Keratinocyte (primary cell): ENCODE measurements at regions not wholly inside any gene's neighbourhood (a gene's known extent, or its start where the extent isn't known, plus 50 kb on each side); places are given as distances from the start of the nearest gene placed in this dataset.

Experiments
- DNase-seq: peaks from one replicate; pipeline ENCODE4 v3.0.0-alpha.2; 2011; ENCODE audit warnings: low read depth, missing footprints, low spot score
- FAIRE-seq: peaks from 2 replicates; lab custom pipeline; 2011; peaks lifted over from hg19 to GRCh38; lab: Jason Lieb, UNC
- H2AFZ ChIP-seq: 2 replicates; pipeline ENCODE4 v1.6.0; 2012; ENCODE audit warnings: low read length, control low read depth, inconsistent platforms; ENCODE audit not compliant: control insufficient read depth
- H3K27ac ChIP-seq: 2 replicates; pipeline ENCODE4 v1.5.1; 2011; ENCODE audit warnings: low read length; ENCODE audit not compliant: control insufficient read depth, insufficient read depth
- H3K27me3 ChIP-seq: 3 replicates; pipeline ENCODE4 v1.6.0; 2011; ENCODE audit warnings: low read length; ENCODE audit not compliant: control insufficient read depth, insufficient read depth; ENCODE audit errors: extremely low read depth
- H3K36me3 ChIP-seq, 2 experiments: 2 replicates in 1 of 2; 3 replicates in 1 of 2; pipeline ENCODE4 v1.5.1; 2011; ENCODE audit warnings: low read length in 2 of 2, mild to moderate bottlenecking in 1 of 2; ENCODE audit not compliant: control insufficient read depth in 2 of 2, insufficient read depth in 2 of 2; ENCODE audit errors: extremely low read depth in 1 of 2
- H3K4me1 ChIP-seq: 3 replicates; pipeline ENCODE4 v1.5.1; 2011; ENCODE audit warnings: low read length; ENCODE audit not compliant: control insufficient read depth, insufficient read depth; ENCODE audit errors: extremely low read depth
- H3K4me2 ChIP-seq: 3 replicates; pipeline ENCODE4 v1.6.0; 2011; ENCODE audit warnings: low read depth, low read length; ENCODE audit not compliant: control insufficient read depth, insufficient read depth; ENCODE audit errors: extremely low read depth
- H3K4me3 ChIP-seq, 3 experiments: fragments of 200-600 bp in 1 of 3; sonication (generic) in 1 of 3; 2 replicates in 2 of 3; 3 replicates in 1 of 3; pipeline ENCODE4 v1.5.1; 2011 to 2016; ENCODE audit warnings: low read length in 3 of 3, mild to moderate bottlenecking in 3 of 3, control low read depth in 2 of 3, inconsistent platforms in 1 of 3, low read depth in 1 of 3, mixed read lengths in 1 of 3, mixed run types in 1 of 3, moderate library complexity in 1 of 3; ENCODE audit not compliant: control insufficient read depth in 2 of 3, insufficient read depth in 2 of 3; ENCODE audit errors: extremely low read depth in 1 of 3
- H3K79me2 ChIP-seq: 2 replicates; pipeline ENCODE4 v1.6.0; 2012; ENCODE audit warnings: low read length; ENCODE audit not compliant: control insufficient read depth, insufficient read depth
- H3K9ac ChIP-seq: 3 replicates; pipeline ENCODE4 v1.6.0; 2011; ENCODE audit warnings: low read length; ENCODE audit not compliant: control insufficient read depth, insufficient read depth; ENCODE audit errors: extremely low read depth
- H3K9me1 ChIP-seq: 3 replicates; pipeline ENCODE4 v1.6.0; 2011; ENCODE audit warnings: low read length; ENCODE audit not compliant: control insufficient read depth, insufficient read depth; ENCODE audit errors: extremely low read depth
- H3K9me3 ChIP-seq: 2 replicates; pipeline ENCODE4 v1.5.1; 2012; ENCODE audit warnings: low read depth, low read length; ENCODE audit not compliant: control insufficient read depth
- H4K20me1 ChIP-seq: 3 replicates; pipeline ENCODE4 v1.6.0; 2011; ENCODE audit warnings: low read length; ENCODE audit not compliant: control insufficient read depth, insufficient read depth; ENCODE audit errors: extremely low read depth
- CTCF ChIP-seq, 3 experiments: IDR thresholded peaks in 1 of 3; conservative IDR thresholded peaks in 1 of 3; optimal IDR thresholded peaks in 1 of 3; 2 replicates in 2 of 3; 3 replicates in 1 of 3; pipeline versions ENCODE3 to v1.5.1; 2011; ENCODE audit warnings: low read length in 3 of 3, mild to moderate bottlenecking in 3 of 3, moderate library complexity in 2 of 3, control low read depth in 1 of 3, inconsistent platforms in 1 of 3; ENCODE audit not compliant: insufficient read depth in 2 of 3; ENCODE audit errors: extremely low read depth in 1 of 3
- EZH2 ChIP-seq: IDR thresholded peaks from one replicate; pipeline ENCODE4 v1.6.1; 2012; ENCODE audit warnings: inconsistent platforms, mild to moderate bottlenecking, low read length, moderate library complexity
- dilution Hi-C: fragments of 300-500 bp; cut with MboI; formaldehyde crosslinking; loops from one replicate; pipeline ENCODE4 v1.7.0; 2020; ENCODE audit warnings: low sequenced_read_pairs; ENCODE audit not compliant: extremely low pct_ligation_motif_present

GRCh38 chr6:71471718-71472117 lies 183.1 kb downstream of the OGFRL1 start:
- Histone ChIP-seq H3K27me3 (no peaks in the 10 kb centered on the region), H3K9me3 (no peaks in the 10 kb centered on the region), H3K4me3 (no peak overlapping the region), H4K20me1 (no peaks in the 10 kb centered on the region), H3K4me2 (no peak overlapping the region), H2AFZ (no peak overlapping the region), H3K4me1 (peaks cover 25% of the 10 kb centered on the region), H3K27ac (no peak overlapping the region), H3K79me2 (no peaks in the 10 kb centered on the region), H3K9ac (no peak overlapping the region), H3K36me3 (no peaks in the 10 kb centered on the region), H3K9me1 (no peaks in the 10 kb centered on the region)
- DNase-seq (no peak), FAIRE-seq (no peak)
- no peak for TF ChIP-seq CTCF (optimal IDR thresholded peaks at IDR 0.05 in 1 of 3, IDR thresholded peaks at IDR 0.05 in 1 of 3, conservative IDR thresholded peaks at IDR 0.05 in 1 of 3; ENCODE audit: extremely low read depth in 1 of 3, insufficient read depth in 2 of 3, low read length in 3 of 3)
- no peak for TF ChIP-seq EZH2
- dilution Hi-C loops, result no loop called here

GRCh38 chr6:71473926-71474325 lies 185.3 kb downstream of the OGFRL1 start:
- FAIRE-seq (peak; percentile 75), DNase-seq (no peak)
- dilution Hi-C loops, result no loop called here
- Histone ChIP-seq H2AFZ (no peak overlapping the region), H3K36me3 (no peaks in the 10 kb centered on the region), H3K9me1 (no peaks in the 10 kb centered on the region), H3K4me3 (no peak overlapping the region), H3K9ac (no peak overlapping the region), H3K4me2 (no peak overlapping the region), H3K79me2 (no peaks in the 10 kb centered on the region), H4K20me1 (no peaks in the 10 kb centered on the region), H3K27ac (no peak overlapping the region), H3K4me1 (peaks cover 38% of the 10 kb centered on the region), H3K9me3 (no peaks in the 10 kb centered on the region), H3K27me3 (no peaks in the 10 kb centered on the region)
- no peak for TF ChIP-seq EZH2
- no peak for TF ChIP-seq CTCF (optimal IDR thresholded peaks at IDR 0.05 in 1 of 3, IDR thresholded peaks at IDR 0.05 in 1 of 3, conservative IDR thresholded peaks at IDR 0.05 in 1 of 3; ENCODE audit: extremely low read depth in 1 of 3, insufficient read depth in 2 of 3, low read length in 3 of 3)
